H1 (cell line): ENCODE measurements at regions not wholly inside any gene's neighbourhood (a gene's known extent, or its start where the extent isn't known, plus 50 kb on each side); places are given as distances from the start of the nearest gene placed in this dataset.

ENCODE experiments used
- CTCF ChIA-PET: fragments of 300-600 bp; sonication (Branson Sonifier 250); formaldehyde crosslinking; loops from one replicate; lab custom pipeline; 2021; ENCODE audit not compliant: partially characterized antibody; lab: Charles Lee
- POLR2A ChIA-PET: fragments of 300-600 bp; sonication (Branson Sonifier 250); formaldehyde crosslinking; loops from one replicate; lab custom pipeline; 2021; ENCODE audit warnings: inconsistent platforms; ENCODE audit not compliant: partially characterized antibody; lab: Charles Lee
- DNase-seq, 2 experiments: peaks; one replicate each; pipeline versions ENCODE4 v3.0.0 to v3.0.0-alpha.2; 2010 to 2022; ENCODE audit warnings: low spot score in 2 of 2, low read depth in 1 of 2, mixed read lengths in 1 of 2
- FAIRE-seq: peaks from 2 replicates; lab custom pipeline; 2011; peaks lifted over from hg19 to GRCh38; lab: Jason Lieb, UNC
- H2AFZ ChIP-seq: 2 replicates; pipeline ENCODE4 v1.8.1; 2012; ENCODE audit warnings: low read length, inconsistent platforms
- H2AK5ac ChIP-seq: 2 replicates; pipeline ENCODE4 v1.6.1; 2013; ENCODE audit warnings: low read depth, low read length
- H2BK120ac ChIP-seq: replicated peaks from 2 replicates; pipeline ENCODE3; 2013; ENCODE audit warnings: low read depth, low read length, inconsistent platforms
- H2BK12ac ChIP-seq: 2 replicates; pipeline ENCODE4 v1.6.1; 2013; ENCODE audit warnings: low read depth, low read length
- H2BK15ac ChIP-seq: 2 replicates; pipeline ENCODE4 v1.6.1; 2013; ENCODE audit warnings: low read length
- H2BK20ac ChIP-seq: 2 replicates; pipeline ENCODE4 v1.6.1; 2013; ENCODE audit warnings: low read length
- H2BK5ac ChIP-seq: 2 replicates; pipeline ENCODE4 v1.6.1; 2013; ENCODE audit warnings: low read depth, low read length
- H3K14ac ChIP-seq: 2 replicates; pipeline ENCODE4 v1.6.1; 2013; ENCODE audit warnings: inconsistent platforms; ENCODE audit not compliant: insufficient read length
- H3K18ac ChIP-seq: 2 replicates; pipeline ENCODE4 v1.6.1; 2013; ENCODE audit warnings: low read length; ENCODE audit errors: extremely low read depth
- H3K23ac ChIP-seq: 2 replicates; pipeline ENCODE4 v1.6.1; 2013; ENCODE audit warnings: inconsistent platforms; ENCODE audit not compliant: insufficient read length
- H3K23me2 ChIP-seq: 2 replicates; pipeline ENCODE4 v1.6.1; 2013; ENCODE audit warnings: low read depth, low read length
- H3K27ac ChIP-seq: 2 replicates; pipeline ENCODE4 v1.6.1; 2011; ENCODE audit warnings: low read depth, low read length, inconsistent platforms
- H3K27me3 ChIP-seq, 4 experiments: replicated peaks in 1 of 4; 1 replicate in 1 of 4; 2 replicates in 3 of 4; pipeline versions ENCODE4 v1.6.1 to v1.8.1; 2011 to 2013; ENCODE audit warnings: low read length in 3 of 4, mild to moderate bottlenecking in 3 of 4, inconsistent platforms in 2 of 4, mixed read lengths in 2 of 4, moderate library complexity in 1 of 4; ENCODE audit not compliant: control insufficient read depth in 3 of 4, insufficient read depth in 3 of 4; ENCODE audit errors: extremely low read depth in 1 of 4
- H3K36me3 ChIP-seq, 4 experiments: 2 replicates each; pipeline versions ENCODE4 v1.6.1 to v1.8.1; 2011 to 2013; ENCODE audit warnings: mild to moderate bottlenecking in 4 of 4, low read length in 3 of 4, moderate library complexity in 2 of 4, control low read depth in 1 of 4, inconsistent platforms in 1 of 4; ENCODE audit not compliant: insufficient read depth in 4 of 4, control insufficient read depth in 2 of 4
- H3K4ac ChIP-seq: replicated peaks from 2 replicates; pipeline ENCODE3; 2013; ENCODE audit warnings: low read length, low read depth, mixed read lengths, inconsistent platforms; ENCODE audit not compliant: insufficient read length
- H3K4me1 ChIP-seq, 4 experiments: replicated peaks in 1 of 4; 1 replicate in 1 of 4; 2 replicates in 3 of 4; pipeline versions ENCODE4 v1.6.1 to v1.8.1; 2011 to 2013; ENCODE audit warnings: low read length in 3 of 4, inconsistent platforms in 2 of 4, mixed read lengths in 1 of 4; ENCODE audit not compliant: insufficient read depth in 4 of 4, control insufficient read depth in 3 of 4
- H3K4me2 ChIP-seq, 2 experiments: 2 replicates each; pipeline versions ENCODE4 v1.6.1 to v1.8.1; 2011 to 2013; ENCODE audit warnings: low read depth in 2 of 2, low read length in 2 of 2, control low read depth in 1 of 2, inconsistent platforms in 1 of 2, mild to moderate bottlenecking in 1 of 2; ENCODE audit not compliant: insufficient read depth in 1 of 2
- H3K4me3 ChIP-seq, 4 experiments: fragments of 200-600, 300-600 bp in 1 of 4; sonication (generic), shearing (Covaris generic), sonication (Bioruptor Twin) in 1 of 4; 2 replicates each; pipeline versions ENCODE4 v1.5.1 to v1.8.1; 2011 to 2016; ENCODE audit warnings: low read length in 4 of 4, low read depth in 3 of 4, control low read depth in 2 of 4, inconsistent platforms in 2 of 4, mild to moderate bottlenecking in 2 of 4, mixed read lengths in 1 of 4, moderate library complexity in 1 of 4; ENCODE audit not compliant: insufficient read depth in 2 of 4; ENCODE audit errors: extremely low read depth in 1 of 4
- H3K56ac ChIP-seq: replicated peaks from 2 replicates; pipeline ENCODE3; 2013; ENCODE audit warnings: low read depth, mild to moderate bottlenecking, mixed read lengths, low read length, inconsistent platforms; ENCODE audit not compliant: insufficient read length
- H3K79me1 ChIP-seq: 2 replicates; pipeline ENCODE4 v1.6.1; 2013; ENCODE audit warnings: low read depth, low read length, control low read depth
- H3K79me2 ChIP-seq, 2 experiments: 2 replicates each; pipeline versions ENCODE4 v1.6.1 to v1.8.1; 2012 to 2013; ENCODE audit warnings: low read length in 2 of 2, mild to moderate bottlenecking in 2 of 2, inconsistent platforms in 1 of 2; ENCODE audit not compliant: insufficient read depth in 2 of 2, control insufficient read depth in 1 of 2
- H3K9ac ChIP-seq, 4 experiments: replicated peaks in 1 of 4; 1 replicate in 1 of 4; 2 replicates in 3 of 4; pipeline versions ENCODE4 v1.6.1 to v1.8.1; 2011 to 2013; ENCODE audit warnings: low read depth in 3 of 4, low read length in 3 of 4, control low read depth in 2 of 4, mild to moderate bottlenecking in 2 of 4, moderate library complexity in 2 of 4, inconsistent platforms in 1 of 4; ENCODE audit errors: extremely low read depth in 1 of 4
- H3K9me3 ChIP-seq, 2 experiments: 2 replicates each; pipeline versions ENCODE4 v1.6.1 to v1.8.1; 2012 to 2013; ENCODE audit warnings: mild to moderate bottlenecking in 2 of 2, moderate library complexity in 2 of 2, control low read depth in 1 of 2, inconsistent platforms in 1 of 2, low read depth in 1 of 2, low read length in 1 of 2, mixed read lengths in 1 of 2; ENCODE audit not compliant: insufficient read depth in 2 of 2
- H4K20me1 ChIP-seq, 2 experiments: replicated peaks in 1 of 2; 2 replicates each; pipeline versions ENCODE3 to v1.8.1; 2011 to 2013; ENCODE audit warnings: inconsistent platforms in 2 of 2, low read length in 2 of 2, mild to moderate bottlenecking in 1 of 2; ENCODE audit not compliant: insufficient read depth in 2 of 2, control insufficient read depth in 1 of 2
- H4K5ac ChIP-seq: 2 replicates; pipeline ENCODE4 v1.6.1; 2013; ENCODE audit warnings: low read length, low read depth, mixed read lengths, inconsistent platforms; ENCODE audit not compliant: insufficient read length
- H4K8ac ChIP-seq: 2 replicates; pipeline ENCODE4 v1.8.0; 2013; ENCODE audit warnings: mild to moderate bottlenecking, moderate library complexity, low read length, inconsistent platforms; ENCODE audit not compliant: insufficient read depth; ENCODE audit errors: extremely low read depth
- H4K91ac ChIP-seq: replicated peaks from 2 replicates; pipeline ENCODE3; 2013; ENCODE audit warnings: low read length, mixed read lengths, inconsistent platforms; ENCODE audit not compliant: insufficient read length
- CTBP2 ChIP-seq: IDR thresholded peaks from 2 replicates; pipeline ENCODE4 v1.7.0; 2011; ENCODE audit warnings: borderline replicate concordance, mild to moderate bottlenecking, moderate library complexity, mixed read lengths, low read length; ENCODE audit not compliant: insufficient read depth, insufficient read length
- EP300 ChIP-seq, 2 experiments: IDR thresholded peaks; 1 replicate in 1 of 2; 2 replicates in 1 of 2; pipeline ENCODE4 v1.6.1; 2011 to 2012; ENCODE audit warnings: low read depth in 2 of 2, low read length in 2 of 2, mild to moderate bottlenecking in 2 of 2, borderline replicate concordance in 1 of 2, inconsistent platforms in 1 of 2, moderate library complexity in 1 of 2
- MAFK ChIP-seq: IDR thresholded peaks from 2 replicates; pipeline ENCODE4 v1.6.1; 2012; ENCODE audit warnings: low read depth, mild to moderate bottlenecking, improper control_type of control experiment, low read length
- NANOG ChIP-seq: IDR thresholded peaks from 2 replicates; pipeline ENCODE4 v1.6.1; 2011; ENCODE audit warnings: low read length, low read depth, mild to moderate bottlenecking, inconsistent platforms; ENCODE audit not compliant: insufficient read depth, poor library complexity, severe bottlenecking
- RAD21 ChIP-seq, 2 experiments: IDR thresholded peaks in 1 of 2; conservative IDR thresholded peaks in 1 of 2; 2 replicates each; pipeline ENCODE4 v1.6.1; 2011; ENCODE audit warnings: low read depth in 2 of 2, low read length in 2 of 2, improper control_type of control experiment in 1 of 2, inconsistent platforms in 1 of 2, mild to moderate bottlenecking in 1 of 2, moderate library complexity in 1 of 2
- SIX5 ChIP-seq: IDR thresholded peaks from 2 replicates; pipeline ENCODE4 v1.6.1; 2011; ENCODE audit warnings: mild to moderate bottlenecking, low read depth, low read length
- TEAD4 ChIP-seq: IDR thresholded peaks from 2 replicates; pipeline ENCODE4 v1.6.1; 2012; ENCODE audit warnings: low read depth, low read length, inconsistent platforms, mixed read lengths
- WGBS, 2 experiments: shearing (Covaris generic) in 1 of 2; methylation state at CpG; one replicate each; pipeline versions ENCODE4 v1.1.6 to v1.1.7; 2013 to 2015; ENCODE audit warnings: low lambda C conversion rate in 2 of 2, mixed read lengths in 2 of 2, inconsistent platforms in 1 of 2, low coverage in 1 of 2, missing lambda C conversion rate in 1 of 2; ENCODE audit not compliant: insufficient replicate concordance in 2 of 2, insufficient coverage in 1 of 2, insufficient read length in 1 of 2; ENCODE audit errors: extremely low coverage in 1 of 2, missing lambda C conversion rate in 1 of 2; 5-methylcytosine and 5-hydroxymethylcytosine counted together
- TF ChIP-seq, protein P1 (sequence below): IDR thresholded peaks from 2 replicates; pipeline ENCODE4 v1.6.1; 2011; ENCODE audit warnings: low read length, improper control_type of control experiment
- TF ChIP-seq, protein P2 (sequence below): IDR thresholded peaks from 2 replicates; pipeline ENCODE4 v1.6.1; 2012; ENCODE audit warnings: inconsistent platforms

GRCh38 chr5:125236981-125237380 lies 490.5 kb upstream of the ZNF608 start:
- Histone ChIP-seq H4K5ac (no peak overlapping the region), H2AK5ac (no peak overlapping the region), H3K4me3 (no peak overlapping the region), H3K27ac (no peak overlapping the region), H2BK15ac (no peak overlapping the region), H3K27me3 (no peaks in the 10 kb centered on the region), H3K18ac (no peak overlapping the region), H3K9ac (no peak overlapping the region), H3K4ac (no peak overlapping the region), H3K56ac (no peak overlapping the region), H4K8ac (no peak overlapping the region), H3K23me2 (no peaks in the 10 kb centered on the region), H3K79me1 (no peaks in the 10 kb centered on the region), H3K79me2 (no peaks in the 10 kb centered on the region), H2BK5ac (peak overlapping the region; percentile 0; the same call in 1 of the 2 replicates), H3K23ac (no peak overlapping the region), H4K20me1 (no peaks in the 10 kb centered on the region), H3K36me3 (no peaks in the 10 kb centered on the region), H3K4me1 (peaks cover 3 to 10% (median 5%) of the 10 kb centered on the region in 4 experiments; a peak in 6 of 7 replicates), H3K4me2 (no peak overlapping the region), H2AFZ (no peak overlapping the region), H3K9me3 (0 out of 4 replicates have a peak, but pooled peaks cover 0 to 5% of the 10 kb centered on the region in 2 experiments), H4K91ac (no peak overlapping the region), H2BK20ac (no peak overlapping the region; the same call in 1 of the 2 replicates), H2BK12ac (no peak overlapping the region), H3K14ac (no peak overlapping the region), H2BK120ac (no peak overlapping the region)
- FAIRE-seq (peak; percentile 89), DNase-seq (peak in 1 of 2 experiments; percentile 25)
- 0% methylated on average over 1 of the region's 1 CpG; no CpG with 5 or more reads in 1 of the 2 experiments for WGBS, 2 experiments
- POLR2A ChIA-PET, result no interaction called here
- no peak for TF ChIP-seq EP300 (IDR thresholded peaks at IDR 0.05; ENCODE audit: borderline replicate concordance in 1 of 2, low read depth in 2 of 2, low read length in 2 of 2)
- TF ChIP-seq MAFK, result 0 out of 2 replicates have a peak, but pooled peaks have one; percentile 29
- TF ChIP-seq RAD21 (IDR thresholded peaks at IDR 0.05 in 1 of 2, conservative IDR thresholded peaks at IDR 0.05 in 1 of 2; ENCODE audit: low read depth in 2 of 2, low read length in 2 of 2), result peak in 1 of 2 experiments; percentile 14; a peak in 2 of 4 replicates
- TF ChIP-seq NANOG, result peak; percentile 68
- no peak for TF ChIP-seq CTBP2
- TF ChIP-seq SIX5, result no peak
- TF ChIP-seq, protein P1, sequence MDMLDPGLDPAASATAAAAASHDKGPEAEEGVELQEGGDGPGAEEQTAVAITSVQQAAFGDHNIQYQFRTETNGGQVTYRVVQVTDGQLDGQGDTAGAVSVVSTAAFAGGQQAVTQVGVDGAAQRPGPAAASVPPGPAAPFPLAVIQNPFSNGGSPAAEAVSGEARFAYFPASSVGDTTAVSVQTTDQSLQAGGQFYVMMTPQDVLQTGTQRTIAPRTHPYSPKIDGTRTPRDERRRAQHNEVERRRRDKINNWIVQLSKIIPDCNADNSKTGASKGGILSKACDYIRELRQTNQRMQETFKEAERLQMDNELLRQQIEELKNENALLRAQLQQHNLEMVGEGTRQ, result peak; percentile 66; the same call in 1 of the 2 replicates
- 0 out of 2 replicates have a peak, but pooled peaks have one; percentile 23 for TF ChIP-seq TEAD4
- TF ChIP-seq, protein P2, sequence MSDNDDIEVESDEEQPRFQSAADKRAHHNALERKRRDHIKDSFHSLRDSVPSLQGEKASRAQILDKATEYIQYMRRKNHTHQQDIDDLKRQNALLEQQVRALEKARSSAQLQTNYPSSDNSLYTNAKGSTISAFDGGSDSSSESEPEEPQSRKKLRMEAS, result peak; percentile 34; the same call in 1 of the 2 replicates
- CTCF ChIA-PET, result interaction anchor here (0.6 to 2.9 kb wide), 2 partner anchors 10 to 1277 kb away, joined by 3 to 20 read pairs; no protein-coding TSS in a partner anchor
